ENCODE measurements at regions not wholly inside any gene's neighbourhood (a gene's known extent, or its start where the extent isn't known, plus 50 kb on each side); places are given as distances from the start of the nearest gene placed in this dataset.

DNA sequence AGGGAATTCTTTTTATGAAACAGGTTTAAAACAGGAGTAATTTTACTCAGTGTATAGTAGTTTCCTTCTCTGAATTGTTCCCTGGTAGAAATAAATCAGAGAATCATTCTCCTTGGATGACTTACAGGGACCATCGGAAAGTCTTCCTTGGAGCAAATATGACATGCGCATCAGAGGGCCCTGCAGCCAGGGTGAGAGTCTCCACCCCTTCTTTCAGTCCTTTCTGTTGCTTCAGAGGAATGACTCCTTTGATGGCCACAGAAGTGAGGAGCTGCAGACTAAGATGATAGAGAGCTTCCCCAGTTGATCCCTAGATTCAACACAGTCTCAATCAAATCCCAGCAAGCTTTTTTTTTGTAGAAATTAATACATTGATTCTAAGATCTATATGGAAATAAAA, 294.8 kb upstream of the UMPS start:
- TF ChIP-seq POLR2A (IDR thresholded peaks at IDR 0.05), result no peak
- TF ChIP-seq, protein P1, sequence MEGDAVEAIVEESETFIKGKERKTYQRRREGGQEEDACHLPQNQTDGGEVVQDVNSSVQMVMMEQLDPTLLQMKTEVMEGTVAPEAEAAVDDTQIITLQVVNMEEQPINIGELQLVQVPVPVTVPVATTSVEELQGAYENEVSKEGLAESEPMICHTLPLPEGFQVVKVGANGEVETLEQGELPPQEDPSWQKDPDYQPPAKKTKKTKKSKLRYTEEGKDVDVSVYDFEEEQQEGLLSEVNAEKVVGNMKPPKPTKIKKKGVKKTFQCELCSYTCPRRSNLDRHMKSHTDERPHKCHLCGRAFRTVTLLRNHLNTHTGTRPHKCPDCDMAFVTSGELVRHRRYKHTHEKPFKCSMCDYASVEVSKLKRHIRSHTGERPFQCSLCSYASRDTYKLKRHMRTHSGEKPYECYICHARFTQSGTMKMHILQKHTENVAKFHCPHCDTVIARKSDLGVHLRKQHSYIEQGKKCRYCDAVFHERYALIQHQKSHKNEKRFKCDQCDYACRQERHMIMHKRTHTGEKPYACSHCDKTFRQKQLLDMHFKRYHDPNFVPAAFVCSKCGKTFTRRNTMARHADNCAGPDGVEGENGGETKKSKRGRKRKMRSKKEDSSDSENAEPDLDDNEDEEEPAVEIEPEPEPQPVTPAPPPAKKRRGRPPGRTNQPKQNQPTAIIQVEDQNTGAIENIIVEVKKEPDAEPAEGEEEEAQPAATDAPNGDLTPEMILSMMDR (IDR thresholded peaks at IDR 0.05), result no peak
- WGBS, 2 donors, result 97 to 100% methylated on average over 2 of the region's 2 CpGs
- no peak for DNase-seq
- Histone ChIP-seq H3K27ac (no peak overlapping the region), H3K4me3 (replicated peaks in 1 of 3) (no peak overlapping the region), H3K27me3 (no peaks in the 10 kb centered on the region), H3K9me3 (no peaks in the 10 kb centered on the region), H3K4me1 (no peaks in the 10 kb centered on the region), H3K36me3 (no peaks in the 10 kb centered on the region)
- intact Hi-C loops (cut with DNase I), result no loop called here

DNA sequence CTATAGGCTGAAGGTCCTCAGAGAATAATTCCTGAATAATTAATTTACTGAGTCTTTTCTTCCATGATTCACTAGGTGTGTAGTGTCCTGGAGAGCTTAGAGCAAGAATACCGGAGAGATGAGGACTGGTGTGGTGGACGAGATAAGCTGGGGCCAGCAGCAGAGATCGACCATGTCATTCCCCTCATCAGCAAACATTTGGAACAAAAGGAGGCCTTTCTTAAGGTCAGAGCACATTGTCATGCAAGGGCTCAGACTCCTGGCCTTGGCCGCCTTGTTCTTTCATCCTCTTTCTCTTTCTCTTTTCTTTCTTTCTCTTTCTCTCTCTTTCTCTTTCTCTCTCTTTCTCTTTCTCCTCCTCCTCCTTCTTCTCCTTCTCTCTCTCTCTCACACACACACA, 291.4 kb upstream of the UMPS start:
- 74 to 78% methylated on average over 4 of the region's 4 CpGs for WGBS, 2 donors

DNA sequence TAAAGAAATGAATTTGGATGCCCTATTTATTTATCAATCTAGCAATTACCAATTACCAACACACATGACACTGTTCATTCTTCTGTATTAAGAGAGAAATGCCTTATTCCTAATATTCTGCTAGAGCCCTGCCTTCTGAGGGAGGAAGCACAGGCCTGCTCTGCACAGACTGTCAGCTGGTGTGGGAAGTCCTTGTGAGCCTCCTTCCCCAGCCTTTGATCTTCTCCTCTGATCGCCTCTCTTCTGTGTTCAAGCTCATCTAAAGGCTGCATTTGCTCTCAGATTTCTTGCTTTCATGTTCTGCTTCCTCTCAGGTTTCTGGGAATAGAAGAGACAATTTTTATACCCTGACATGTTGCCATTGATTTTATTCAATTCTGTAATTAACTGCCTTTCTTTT, 290.6 kb upstream of the UMPS start:
- no peak for TF ChIP-seq POLR2A (IDR thresholded peaks at IDR 0.05)
- TF ChIP-seq, protein P1 (IDR thresholded peaks at IDR 0.05), result no peak
- no peaks in the 10 kb centered on the region for H3K9me3 ChIP-seq
- intact Hi-C loops (cut with DNase I), result no loop called here
- no peak for DNase-seq
- H3K4me3 ChIP-seq (replicated peaks in 1 of 3), result no peak overlapping the region
- no peaks in the 10 kb centered on the region for H3K36me3 ChIP-seq
- no peaks in the 10 kb centered on the region for H3K27me3 ChIP-seq
- H3K4me1 ChIP-seq, result no peaks in the 10 kb centered on the region
- H3K27ac ChIP-seq, result no peak overlapping the region
- 58 to 79% methylated on average over 1 of the region's 1 CpG for WGBS, 2 donors

More for the DNA sequence above, 291.4 kb upstream of the UMPS start:
- H3K4me1 ChIP-seq, result no peaks in the 10 kb centered on the region
- H3K9me3 ChIP-seq, result no peaks in the 10 kb centered on the region
- no peaks in the 10 kb centered on the region for H3K27me3 ChIP-seq
- intact Hi-C loops (cut with DNase I), result no loop called here
- no peaks in the 10 kb centered on the region for H3K36me3 ChIP-seq
- H3K27ac ChIP-seq, result no peak overlapping the region
- H3K4me3 ChIP-seq (replicated peaks in 1 of 3), result no peak overlapping the region
- no peak for DNase-seq
- TF ChIP-seq POLR2A (IDR thresholded peaks at IDR 0.05), result no peak
- TF ChIP-seq, protein P1 (IDR thresholded peaks at IDR 0.05), result no peak

DNA sequence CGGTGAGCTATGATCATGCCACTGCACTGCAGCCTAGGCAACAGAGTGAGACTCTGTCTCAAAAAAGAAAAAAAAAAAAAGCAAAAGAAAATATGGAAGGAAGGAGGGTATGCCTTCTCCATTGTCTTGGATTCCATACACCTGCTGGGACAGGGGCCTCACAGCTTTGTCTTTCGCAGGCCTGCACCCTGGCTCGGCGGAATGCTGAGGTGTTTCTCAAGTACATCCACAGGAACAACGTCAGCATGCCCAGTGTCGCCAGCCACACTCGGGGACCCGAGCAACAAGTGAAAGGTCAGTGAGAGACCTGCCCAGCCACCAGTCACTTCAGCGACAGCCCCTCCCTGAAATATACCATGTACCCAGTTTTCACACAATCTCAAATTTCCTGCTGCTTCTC, 288.5 kb upstream of the UMPS start:
- Histone ChIP-seq H3K36me3 (peaks cover 0 to 5% of the 10 kb centered on the region in 2 donors), H3K4me3 (replicated peaks in 1 of 3) (no peak overlapping the region), H3K27ac (no peak overlapping the region), H3K27me3 (no peaks in the 10 kb centered on the region), H3K9me3 (no peaks in the 10 kb centered on the region), H3K4me1 (no peaks in the 10 kb centered on the region)
- TF ChIP-seq POLR2A (IDR thresholded peaks at IDR 0.05), result no peak
- TF ChIP-seq, protein P1 (IDR thresholded peaks at IDR 0.05), result no peak
- 91 to 96% methylated on average over 9 of the region's 9 CpGs for WGBS, 2 donors
- DNase-seq, result no peak
- intact Hi-C loops (cut with DNase I), result no loop called here

DNA sequence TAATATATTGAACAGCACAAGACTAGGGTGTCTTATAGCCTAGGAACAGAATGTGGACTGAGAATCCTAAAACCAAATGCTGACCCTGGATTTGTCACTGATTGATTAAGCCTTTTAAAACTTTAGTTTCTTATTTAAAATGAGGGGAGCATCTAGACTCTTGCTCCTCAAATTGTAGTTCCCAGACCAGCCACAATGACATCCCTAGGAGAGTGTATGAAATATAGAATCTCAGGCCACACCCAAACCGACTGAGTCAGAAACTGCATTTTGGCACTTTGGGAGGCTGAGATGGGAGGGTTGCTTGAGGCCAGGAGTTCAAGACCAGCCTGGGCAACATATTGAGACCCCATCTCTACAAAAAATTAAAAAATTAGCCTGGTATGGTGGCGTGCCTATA, 287.8 kb upstream of the UMPS start:
- Histone ChIP-seq H3K27ac (no peak overlapping the region), H3K4me3 (replicated peaks in 1 of 3) (no peak overlapping the region), H3K27me3 (no peaks in the 10 kb centered on the region), H3K4me1 (no peaks in the 10 kb centered on the region), H3K9me3 (no peaks in the 10 kb centered on the region), H3K36me3 (peaks cover 0 to 7% of the 10 kb centered on the region in 2 donors)
- DNase-seq, result no peak
- intact Hi-C loops (cut with DNase I), result no loop called here
- TF ChIP-seq POLR2A (IDR thresholded peaks at IDR 0.05), result no peak
- TF ChIP-seq, protein P1 (IDR thresholded peaks at IDR 0.05), result no peak
- 90 to 98% methylated on average over 2 of the region's 2 CpGs for WGBS, 2 donors

Measured in thyroid gland (tissue), 4 donors.